ENCODE measurements at regions not wholly inside any gene's neighbourhood (a gene's known extent, or its start where the extent isn't known, plus 50 kb on each side); places are given as distances from the start of the nearest gene placed in this dataset.

- H3K27ac Mint-ChIP-seq (ENCODE audit: unreplicated experiment): no peak overlapping the region
- peaks cover 2% of the 10 kb centered on the region for H3K9me3 Mint-ChIP-seq (ENCODE audit: low read depth, unreplicated experiment)
- no peaks in the 10 kb centered on the region for H3K36me3 Mint-ChIP-seq (ENCODE audit: insufficient read depth, unreplicated experiment)
- peaks cover 41% of the 10 kb centered on the region for H3K27me3 Mint-ChIP-seq (ENCODE audit: unreplicated experiment)
- H3K4me3 Mint-ChIP-seq (ENCODE audit: low read depth, unreplicated experiment): no peak overlapping the region
- H3K4me1 Mint-ChIP-seq (ENCODE audit: low read depth, unreplicated experiment): no peaks in the 10 kb centered on the region
- CTCF ChIA-PET: no interaction called here
- no peak for TF ChIP-seq CTCF (IDR thresholded peaks at IDR 0.05; ENCODE audit: unreplicated experiment)
- BruUV-seq (replicated peaks): no TSS peak
- intact Hi-C loops (cut with micrococcal nuclease; ENCODE audit: unreplicated experiment): no loop called here
- no peak for DNase-seq
Observed at GRCh38 chr6:169887529-169888140, 136.2 kb downstream of the ERMARD start.

GRCh38 chr6:169886631-169887227 lies 135.3 kb downstream of the ERMARD start:
- BruUV-seq (replicated peaks): no TSS peak
- no peak for TF ChIP-seq CTCF (IDR thresholded peaks at IDR 0.05; ENCODE audit: unreplicated experiment)
- no peaks in the 10 kb centered on the region for H3K4me1 Mint-ChIP-seq (ENCODE audit: low read depth, unreplicated experiment)
- H3K9me3 Mint-ChIP-seq (ENCODE audit: low read depth, unreplicated experiment): peaks cover 2% of the 10 kb centered on the region
- CTCF ChIA-PET: no interaction called here
- H3K4me3 Mint-ChIP-seq (ENCODE audit: low read depth, unreplicated experiment): no peak overlapping the region
- peaks cover 50% of the 10 kb centered on the region for H3K27me3 Mint-ChIP-seq (ENCODE audit: unreplicated experiment)
- intact Hi-C loops (cut with micrococcal nuclease; ENCODE audit: unreplicated experiment): no loop called here
- no peaks in the 10 kb centered on the region for H3K36me3 Mint-ChIP-seq (ENCODE audit: insufficient read depth, unreplicated experiment)
- H3K27ac Mint-ChIP-seq (ENCODE audit: unreplicated experiment): no peak overlapping the region
- DNase-seq: no peak

- no peak overlapping the region for H3K4me3 Mint-ChIP-seq (ENCODE audit: low read depth, unreplicated experiment)
- intact Hi-C loops (cut with micrococcal nuclease; ENCODE audit: unreplicated experiment): no loop called here
- CTCF ChIA-PET: no interaction called here
- H3K4me1 Mint-ChIP-seq (ENCODE audit: low read depth, unreplicated experiment): no peaks in the 10 kb centered on the region
- peaks cover 55% of the 10 kb centered on the region for H3K27me3 Mint-ChIP-seq (ENCODE audit: unreplicated experiment)
- no peak for TF ChIP-seq CTCF (IDR thresholded peaks at IDR 0.05; ENCODE audit: unreplicated experiment)
- no peak for DNase-seq
- peaks cover 2% of the 10 kb centered on the region for H3K9me3 Mint-ChIP-seq (ENCODE audit: low read depth, unreplicated experiment)
- no peaks in the 10 kb centered on the region for H3K36me3 Mint-ChIP-seq (ENCODE audit: insufficient read depth, unreplicated experiment)
- H3K27ac Mint-ChIP-seq (ENCODE audit: unreplicated experiment): no peak overlapping the region
- BruUV-seq (replicated peaks): no TSS peak
Observed at GRCh38 chr6:169885831-169886230, 134.4 kb downstream of the ERMARD start.

GRCh38 chr6:169885131-169885530 lies 133.7 kb downstream of the ERMARD start:
- no peak overlapping the region for H3K4me3 Mint-ChIP-seq (ENCODE audit: low read depth, unreplicated experiment)
- TF ChIP-seq CTCF (IDR thresholded peaks at IDR 0.05; ENCODE audit: unreplicated experiment): no peak
- no TSS peak for BruUV-seq (replicated peaks)
- peaks cover 2% of the 10 kb centered on the region for H3K9me3 Mint-ChIP-seq (ENCODE audit: low read depth, unreplicated experiment)
- no peak overlapping the region for H3K27ac Mint-ChIP-seq (ENCODE audit: unreplicated experiment)
- H3K27me3 Mint-ChIP-seq (ENCODE audit: unreplicated experiment): peaks cover 55% of the 10 kb centered on the region
- intact Hi-C loops (cut with micrococcal nuclease; ENCODE audit: unreplicated experiment): no loop called here
- no peaks in the 10 kb centered on the region for H3K36me3 Mint-ChIP-seq (ENCODE audit: insufficient read depth, unreplicated experiment)
- CTCF ChIA-PET: no interaction called here
- no peaks in the 10 kb centered on the region for H3K4me1 Mint-ChIP-seq (ENCODE audit: low read depth, unreplicated experiment)
- DNase-seq: no peak
